HS-27A (cell line): ENCODE measurements at regions not wholly inside any gene's neighbourhood (a gene's known extent, or its start where the extent isn't known, plus 50 kb on each side); places are given as distances from the start of the nearest gene placed in this dataset.
"Not testable (repeated sequence)": the region's sequence is repeated elsewhere in the genome, so short reads cannot be mapped to it uniquely, and the experiment has no call there.

Experiments used
- DNase-seq: peaks from one replicate; pipeline ENCODE4 v3.0.0-alpha.2; 2012; ENCODE audit warnings: low read depth, missing footprints

DNA sequence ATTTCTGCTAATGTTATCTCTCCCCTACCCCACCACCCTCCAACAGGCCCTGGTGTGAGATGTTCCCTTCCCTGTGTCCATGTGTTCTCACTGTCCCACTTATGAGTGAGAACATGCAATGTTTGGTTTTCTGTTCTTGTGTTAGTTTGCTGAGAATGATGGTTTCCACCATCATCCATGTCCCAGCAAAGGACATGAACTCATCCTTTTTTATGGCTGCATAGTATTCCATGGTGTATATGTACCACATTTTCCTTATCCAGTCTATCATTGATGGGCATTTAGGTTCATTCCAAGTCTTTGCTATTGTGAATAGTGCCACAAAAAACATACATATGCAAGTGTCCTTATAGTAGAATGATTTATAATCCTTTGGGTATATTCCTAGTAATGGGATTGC, 104.5 kb downstream of the ZNF33B start:
- DNase-seq = not testable (repeated sequence)

DNA sequence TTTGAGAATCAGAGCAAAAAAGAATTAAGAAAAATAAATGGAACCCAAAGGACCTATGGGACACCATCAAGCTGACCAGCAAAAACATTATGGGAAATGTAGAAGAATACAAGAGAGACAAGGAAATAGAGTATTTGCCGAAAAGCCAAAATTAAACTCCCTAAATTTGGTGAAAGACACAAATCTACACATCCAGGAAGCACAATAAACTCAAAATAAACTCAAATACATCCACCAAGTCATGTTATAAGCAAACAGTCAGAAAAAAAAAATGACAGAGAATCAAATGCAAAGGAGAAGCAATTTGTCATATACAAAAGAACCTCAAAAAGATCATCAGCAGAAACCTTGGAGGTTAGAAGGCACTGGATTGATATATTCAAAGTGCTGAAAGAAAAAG, 105.4 kb downstream of the ZNF33B start:
- no peak for DNase-seq

DNA sequence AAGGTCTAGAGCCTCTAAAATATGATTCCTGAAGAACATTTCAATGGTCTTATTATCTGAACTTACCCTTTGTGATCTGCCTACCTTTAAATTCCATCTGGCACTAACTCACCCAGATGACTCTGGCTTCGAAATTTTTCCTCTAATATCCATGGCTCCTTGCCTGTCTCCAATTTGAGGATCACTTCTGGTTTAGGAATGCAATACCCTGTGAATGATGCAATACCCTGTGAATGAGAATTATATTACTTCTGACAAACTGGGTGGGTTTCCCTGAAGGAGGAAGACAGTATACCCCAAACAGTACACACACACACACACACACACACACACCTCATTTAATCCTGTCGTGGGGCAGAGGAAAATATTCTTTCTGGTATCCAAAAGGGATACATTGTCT, 115.3 kb downstream of the ZNF33B start:
- DNase-seq = no peak

DNA sequence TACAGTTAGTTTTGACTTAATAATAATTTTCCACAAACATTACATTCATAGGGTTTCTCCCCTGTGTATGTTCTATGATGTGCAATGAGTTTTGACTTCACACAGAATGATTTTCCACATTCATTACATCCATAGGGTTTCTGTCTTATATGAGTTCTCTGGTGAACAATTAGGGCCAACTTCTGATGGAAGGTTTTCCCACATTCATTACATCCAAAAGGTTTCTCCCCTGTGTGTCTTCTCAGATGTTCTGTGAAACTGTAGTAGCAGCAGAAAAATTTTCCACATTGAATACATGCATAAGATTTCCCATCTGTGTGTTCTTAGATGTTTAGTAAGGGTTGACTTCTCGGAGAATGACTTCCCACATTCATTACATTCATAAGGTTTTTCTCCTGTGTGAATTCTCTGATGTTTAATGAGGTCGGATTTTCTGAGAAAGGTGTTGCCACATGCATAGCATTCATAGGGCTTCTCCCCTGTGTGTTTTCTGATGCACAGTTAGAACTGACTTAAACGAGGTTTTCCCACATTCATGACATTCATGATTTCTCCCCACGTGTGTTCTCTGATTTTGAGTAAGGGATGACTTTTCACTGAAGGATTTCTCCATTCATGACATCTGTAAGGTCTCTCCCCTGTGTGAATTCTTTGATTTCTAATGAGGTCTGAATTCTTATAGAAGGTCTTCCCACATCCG, 118.5 kb downstream of the ZNF33B start:
- no peak for DNase-seq

DNA sequence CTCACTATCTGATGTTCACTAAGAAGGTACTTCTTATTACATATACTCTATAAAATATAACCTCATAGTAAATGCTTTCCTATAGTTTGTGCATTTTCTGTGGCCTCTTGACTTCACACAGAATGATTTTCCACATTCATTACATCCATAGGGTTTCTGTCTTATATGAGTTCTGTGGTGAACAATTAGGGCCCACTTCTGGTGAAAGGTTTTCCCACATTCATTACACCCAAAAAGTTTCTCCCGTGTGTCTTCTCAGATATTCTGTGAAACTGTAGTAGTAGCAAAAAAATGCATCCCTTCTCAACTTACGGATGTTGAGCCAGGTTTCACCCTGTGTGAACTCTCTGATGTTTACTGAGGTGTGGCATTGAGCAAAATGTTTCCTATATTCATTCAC, 119.3 kb downstream of the ZNF33B start:
- no peak for DNase-seq

DNA sequence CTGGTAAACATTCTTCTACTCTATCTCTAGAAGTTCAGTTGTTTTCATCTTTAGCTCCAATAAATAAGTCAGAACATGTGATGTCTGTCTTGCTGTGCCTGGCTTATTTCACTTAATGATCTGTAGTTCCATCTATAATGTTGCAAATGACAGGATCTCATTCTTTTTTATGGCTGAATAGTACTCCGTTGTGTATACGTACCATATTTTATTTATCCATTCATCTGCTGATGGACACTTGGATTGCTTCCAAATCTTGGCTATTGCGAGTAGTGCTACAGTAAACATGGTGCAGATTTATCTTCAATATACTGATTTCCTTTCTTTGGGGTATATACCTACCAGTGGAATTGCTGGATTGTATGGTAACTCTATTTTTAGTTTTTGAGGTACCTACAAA, 124.4 kb downstream of the ZNF33B start:
- DNase-seq = no peak

DNA sequence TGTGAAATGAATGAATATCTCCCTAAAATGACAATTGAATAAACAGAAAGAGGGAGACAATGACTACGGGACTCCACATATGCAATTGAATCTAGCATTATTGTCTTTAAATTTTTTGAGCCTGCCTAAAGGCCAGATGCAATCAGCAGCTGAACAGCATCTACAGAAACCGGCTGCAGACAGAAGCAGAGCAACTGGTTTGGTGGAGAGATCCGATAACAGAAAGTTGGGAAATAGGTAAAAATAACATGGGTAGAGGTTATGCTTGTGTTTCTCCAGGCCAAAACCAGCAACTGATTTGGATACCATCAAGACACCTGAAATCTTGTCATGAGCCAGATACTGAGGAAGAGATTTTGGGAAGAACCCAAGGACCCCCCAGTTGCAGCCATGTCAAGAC, 146.6 kb downstream of the ZNF33B start:
- no peak for DNase-seq

DNA sequence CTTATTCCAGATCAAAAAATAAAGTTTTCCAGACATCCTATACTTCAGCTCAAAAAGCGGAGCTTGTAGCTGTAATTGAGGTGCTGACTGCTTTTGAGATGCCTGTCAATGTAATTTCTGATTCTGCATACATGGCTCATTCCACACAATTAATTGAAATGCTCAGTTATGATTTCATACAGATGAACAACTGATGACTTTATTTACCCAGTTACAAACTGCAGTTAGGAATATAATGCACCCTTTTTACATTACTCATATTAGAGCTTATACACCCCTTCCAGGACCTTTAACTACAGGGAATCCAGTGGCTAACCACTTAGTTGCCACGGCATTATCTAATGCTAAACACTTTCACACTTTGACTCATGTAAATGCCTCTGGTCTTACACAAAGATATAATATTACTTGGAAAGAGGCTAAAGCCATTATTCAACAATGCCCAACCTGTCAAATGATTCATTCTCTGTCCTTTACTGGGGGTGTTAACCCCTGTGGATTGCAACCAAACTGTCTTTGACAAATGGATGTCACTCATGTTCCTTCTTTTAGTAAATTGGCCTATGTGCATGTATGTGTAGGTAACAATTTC, 147.3 kb downstream of the ZNF33B start:
- no peak for DNase-seq

DNA sequence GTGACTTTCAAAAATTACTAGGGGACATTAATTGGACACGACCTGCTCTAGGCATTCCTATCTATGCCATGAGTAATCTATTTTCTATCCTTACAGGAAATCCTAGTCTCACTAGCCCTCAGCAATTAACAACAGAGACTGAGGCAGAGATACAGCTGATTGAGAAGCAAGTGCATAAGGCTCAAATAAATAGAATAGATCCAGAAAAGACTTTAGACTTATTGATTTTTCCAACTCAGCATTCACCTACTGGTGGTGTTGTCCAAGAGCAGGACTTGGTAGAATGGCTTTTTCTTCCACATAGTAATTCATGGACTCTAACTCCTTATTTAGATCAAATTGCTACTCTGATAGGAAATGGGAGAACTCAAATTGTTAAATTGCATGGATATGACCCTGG, 148.0 kb downstream of the ZNF33B start:
- DNase-seq = no peak

DNA sequence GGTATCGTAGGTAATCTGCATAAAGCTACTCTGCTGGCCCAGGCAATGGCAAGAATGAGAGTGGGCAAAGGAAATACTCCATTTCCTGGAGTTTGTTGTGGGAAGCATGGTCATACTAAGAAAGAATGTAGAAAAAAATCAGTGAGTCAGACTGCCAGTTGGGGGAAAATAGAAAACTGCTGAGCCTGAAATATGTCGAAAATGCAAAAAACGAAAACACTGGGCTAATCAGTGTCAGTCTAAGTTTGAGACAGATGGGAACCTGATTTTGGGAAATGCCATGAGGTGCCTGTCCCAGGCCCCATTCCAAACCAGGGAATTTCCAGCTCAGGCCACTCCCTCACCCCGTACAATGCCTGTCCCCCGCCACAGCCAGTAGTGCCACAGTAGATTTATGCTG, 150.0 kb downstream of the ZNF33B start:
- DNase-seq = no peak

DNA sequence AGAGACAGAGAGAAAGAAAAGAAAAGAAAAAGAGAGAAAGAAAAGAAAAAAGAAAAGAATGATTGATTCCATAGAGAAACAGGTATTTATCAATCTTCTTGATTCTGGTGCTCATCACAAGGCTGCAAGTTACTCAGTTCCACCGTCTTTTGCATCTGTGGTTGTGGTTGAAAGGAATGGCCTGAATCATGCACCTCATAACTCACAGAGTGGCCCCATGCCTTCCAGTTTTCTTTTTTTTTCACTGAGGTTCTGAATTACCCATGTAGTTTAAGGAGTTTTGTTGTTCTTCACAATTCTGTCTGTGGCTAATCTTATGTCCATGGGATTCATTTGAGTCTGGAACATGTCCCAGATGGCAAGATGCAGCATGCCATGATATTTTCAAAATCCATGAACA, 156.0 kb downstream of the ZNF33B start:
- no peak for DNase-seq

DNA sequence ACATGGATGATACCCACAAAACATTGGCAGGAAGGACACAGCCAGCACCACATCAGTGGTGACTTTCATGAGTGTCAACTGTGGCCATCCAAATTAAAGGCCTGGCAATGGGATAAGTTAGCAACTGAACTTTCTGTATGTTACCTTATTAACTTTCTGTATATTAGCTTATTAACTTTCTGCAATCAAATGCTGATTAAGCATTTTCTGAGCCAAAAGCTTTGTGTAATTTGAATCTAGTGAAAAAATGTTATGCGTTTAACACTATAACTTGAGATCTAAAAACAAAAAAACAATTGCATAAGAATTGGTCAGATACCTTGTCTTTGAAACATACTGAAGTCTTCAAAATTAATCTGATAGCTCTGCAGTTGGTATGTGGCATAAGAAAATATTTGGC, 159.3 kb downstream of the ZNF33B start:
- DNase-seq = no peak

DNA sequence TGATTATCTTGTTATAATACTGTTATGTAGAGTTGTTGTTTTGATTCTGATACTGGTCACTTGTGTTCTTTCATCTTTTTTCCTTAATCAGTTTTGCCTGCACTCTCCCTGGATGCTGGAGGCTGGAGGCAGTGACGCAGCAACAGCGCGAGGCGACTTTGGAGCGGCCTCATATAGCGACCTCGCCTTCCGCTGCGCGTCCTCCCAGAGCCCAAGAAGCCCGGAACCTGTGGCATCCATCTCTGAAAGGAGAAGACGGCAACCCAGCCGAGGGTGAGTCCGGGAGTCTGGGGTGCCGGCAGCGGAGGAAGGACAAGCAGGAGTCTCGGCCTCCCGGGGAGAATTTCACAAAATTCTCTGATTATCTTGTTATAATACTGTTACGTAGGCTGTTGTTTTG, 161.2 kb downstream of the ZNF33B start:
- no peak for DNase-seq

DNA sequence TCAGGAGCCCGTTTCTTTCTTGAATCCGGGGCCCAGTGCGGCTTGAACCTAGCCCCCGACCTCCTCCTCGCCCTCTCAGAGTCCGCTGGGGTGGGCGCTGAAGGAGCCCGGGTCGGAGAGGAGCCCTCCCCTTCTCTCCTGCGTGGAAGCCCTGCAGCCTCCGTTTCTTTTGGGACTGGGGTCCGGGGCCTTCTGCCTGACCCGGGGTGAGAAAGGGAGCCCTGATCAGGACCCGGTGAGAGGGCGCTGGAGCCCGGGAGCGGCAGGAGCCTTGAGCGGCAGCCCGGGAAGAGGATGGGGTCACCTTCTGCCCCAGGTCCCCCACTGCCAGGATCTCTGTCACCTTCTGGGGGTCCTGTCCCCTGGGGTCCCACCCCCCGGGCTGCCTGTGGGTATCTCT, 162.3 kb downstream of the ZNF33B start:
- no peak for DNase-seq

DNA sequence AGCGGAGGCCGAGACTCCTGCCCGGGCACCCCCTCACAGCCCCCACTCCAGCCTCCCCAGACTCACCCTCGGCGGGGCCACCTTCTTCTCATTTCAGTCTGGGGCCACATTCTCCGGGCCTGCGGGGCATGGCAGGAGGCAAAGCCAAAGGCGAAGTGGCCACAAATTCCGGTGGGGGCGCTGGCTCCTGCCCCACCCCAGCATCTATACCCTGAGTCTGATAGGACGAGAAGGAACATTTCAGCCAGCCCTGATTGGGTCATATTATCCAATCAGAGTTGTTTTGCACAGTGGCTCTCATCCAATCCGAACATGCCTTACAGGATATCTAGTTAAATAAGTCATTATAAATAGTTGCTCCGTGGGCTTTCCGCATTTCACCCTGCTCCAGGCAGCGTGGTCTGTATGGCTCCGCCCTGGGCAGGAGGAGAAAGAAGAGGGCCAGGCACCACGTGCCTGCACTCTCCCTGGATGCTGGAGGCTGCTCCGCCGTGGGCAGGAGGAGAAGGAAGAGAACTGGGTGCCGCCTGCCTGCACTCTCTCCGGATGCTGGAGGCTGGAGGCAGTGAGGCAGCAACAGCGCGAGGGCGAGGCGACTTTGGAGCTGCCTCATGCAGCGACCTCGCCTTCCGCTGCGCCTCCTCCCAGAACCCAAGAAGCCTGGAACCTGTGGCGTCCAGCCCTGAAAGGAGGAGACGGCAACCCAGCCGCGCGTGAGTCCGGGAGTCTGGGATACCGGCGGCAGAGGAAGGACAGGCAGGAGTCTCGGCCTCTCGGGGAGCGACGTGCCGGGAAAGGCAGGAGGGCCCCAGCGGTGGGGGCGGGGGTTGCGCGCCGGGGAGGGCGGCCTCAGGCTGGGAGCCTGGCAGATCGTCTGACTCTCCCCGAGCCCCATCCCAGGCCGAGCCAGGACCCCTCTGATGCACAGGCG, 162.9 kb downstream of the ZNF33B start:
- DNase-seq = no peak

DNA sequence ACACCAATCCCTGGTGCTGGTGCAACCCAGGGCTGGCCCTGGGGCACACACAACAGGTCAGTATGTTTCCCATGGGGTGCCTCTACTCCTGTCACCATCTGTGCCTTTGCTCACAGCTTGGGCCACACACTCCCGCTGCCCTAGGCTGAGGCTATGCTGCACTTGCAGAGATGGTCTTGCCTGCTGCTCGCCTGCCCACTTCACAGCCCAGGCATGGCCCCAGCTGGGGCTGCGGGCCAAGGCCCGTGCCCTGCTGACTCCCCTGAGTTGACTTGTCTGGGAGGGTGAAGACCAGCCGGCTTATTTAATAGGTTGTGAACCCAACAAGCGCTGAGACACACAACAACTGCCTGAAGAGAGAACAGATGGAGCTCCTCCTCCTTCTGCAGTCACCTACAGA, 184.1 kb downstream of the ZNF33B start:
- DNase-seq = no peak

DNA sequence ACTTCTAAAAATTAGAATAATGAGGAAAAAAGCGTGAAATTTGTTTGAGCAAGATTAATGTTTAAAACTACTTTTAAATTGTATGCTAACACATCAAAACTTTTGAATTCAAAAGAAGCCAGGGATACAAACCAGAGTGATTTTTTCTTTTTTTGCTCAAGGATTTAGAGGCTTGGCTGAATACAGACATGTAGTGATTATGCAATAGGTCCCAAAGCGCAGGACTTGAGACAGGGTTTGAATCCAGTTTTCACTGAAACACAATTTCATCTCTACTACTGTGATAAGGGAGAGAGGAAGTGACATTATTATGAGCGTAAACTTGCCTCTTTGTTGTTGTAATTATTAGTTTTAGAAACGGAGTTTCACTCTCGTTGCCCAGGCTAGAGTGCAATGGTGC, 207.3 kb downstream of the ZNF33B start:
- DNase-seq = no peak

DNA sequence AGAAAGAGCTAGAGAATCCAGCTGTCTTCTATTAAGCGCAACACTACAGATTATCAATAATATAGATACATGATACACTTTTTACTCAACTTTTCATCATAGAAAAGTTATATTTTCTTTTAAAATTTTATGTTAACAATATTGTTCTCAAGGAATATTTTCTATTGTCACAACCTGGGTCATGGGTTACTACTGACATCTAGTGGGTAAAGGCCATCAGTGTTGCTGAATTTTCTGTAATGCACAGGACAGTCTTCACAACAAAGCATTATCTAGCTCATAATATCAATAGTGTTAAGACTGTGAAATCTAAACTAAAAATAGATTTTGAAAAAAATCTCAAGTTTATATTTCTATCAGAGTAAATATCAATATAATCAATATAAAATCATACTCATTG, 209.8 kb downstream of the ZNF33B start:
- no peak for DNase-seq

DNA sequence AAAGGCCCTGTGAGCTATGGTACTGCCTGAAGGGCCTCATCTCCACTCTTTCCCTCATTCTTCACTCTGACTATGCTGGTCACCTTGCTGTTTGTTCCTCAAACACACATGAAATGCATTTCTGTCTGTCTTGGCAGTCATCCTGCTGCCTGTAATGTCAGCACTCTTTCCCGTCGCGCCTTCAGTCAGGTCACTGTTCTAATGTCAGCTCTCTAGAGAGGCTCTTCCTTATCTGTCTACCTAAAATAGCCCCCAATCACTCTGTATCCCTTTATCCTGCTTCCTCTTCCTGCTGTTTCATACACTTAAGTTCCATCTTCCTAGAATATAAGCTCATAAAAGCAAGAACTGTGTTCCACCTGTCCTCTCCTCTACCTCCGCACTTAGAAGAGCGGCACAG, 215.5 kb downstream of the ZNF33B start:
- DNase-seq = no peak

DNA sequence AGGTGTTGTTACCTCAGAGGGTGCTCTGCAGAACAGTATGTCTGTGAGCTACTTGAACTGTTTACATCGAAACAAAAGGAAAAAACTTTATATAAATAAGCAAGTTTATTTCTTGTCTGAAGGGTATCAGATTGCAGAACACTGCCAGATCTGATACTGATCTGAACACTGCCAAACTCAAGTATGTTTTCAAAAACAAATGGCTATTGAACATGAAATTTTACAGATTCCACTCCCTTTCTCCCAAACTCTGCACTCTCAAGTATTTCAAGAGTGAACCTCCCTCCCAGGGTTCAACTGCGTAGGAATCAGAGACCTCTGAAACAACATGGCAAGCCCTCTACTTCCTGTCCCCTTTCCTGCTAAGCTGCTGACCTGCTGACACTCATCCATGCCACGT, 216.6 kb downstream of the ZNF33B start:
- DNase-seq = no peak

DNA sequence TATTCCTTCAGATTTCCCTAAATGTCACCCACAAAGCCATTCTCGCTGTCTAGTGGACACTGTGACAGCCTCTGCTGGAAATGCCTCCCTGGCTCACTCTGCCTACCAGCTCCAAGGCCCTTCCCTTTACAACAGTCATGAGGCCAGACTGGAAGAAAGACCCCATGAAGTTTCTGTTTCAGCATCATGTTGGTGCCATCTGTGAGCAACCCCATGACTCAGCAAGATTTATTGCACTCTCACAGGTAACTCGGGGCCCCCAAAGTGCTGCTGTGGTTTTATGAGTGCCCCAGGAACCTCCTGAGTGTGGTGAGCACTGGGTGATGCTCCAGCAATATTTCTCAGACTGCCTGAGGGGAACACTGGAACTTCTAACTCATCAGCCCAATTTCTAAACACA, 218.6 kb downstream of the ZNF33B start:
- no peak for DNase-seq

DNA sequence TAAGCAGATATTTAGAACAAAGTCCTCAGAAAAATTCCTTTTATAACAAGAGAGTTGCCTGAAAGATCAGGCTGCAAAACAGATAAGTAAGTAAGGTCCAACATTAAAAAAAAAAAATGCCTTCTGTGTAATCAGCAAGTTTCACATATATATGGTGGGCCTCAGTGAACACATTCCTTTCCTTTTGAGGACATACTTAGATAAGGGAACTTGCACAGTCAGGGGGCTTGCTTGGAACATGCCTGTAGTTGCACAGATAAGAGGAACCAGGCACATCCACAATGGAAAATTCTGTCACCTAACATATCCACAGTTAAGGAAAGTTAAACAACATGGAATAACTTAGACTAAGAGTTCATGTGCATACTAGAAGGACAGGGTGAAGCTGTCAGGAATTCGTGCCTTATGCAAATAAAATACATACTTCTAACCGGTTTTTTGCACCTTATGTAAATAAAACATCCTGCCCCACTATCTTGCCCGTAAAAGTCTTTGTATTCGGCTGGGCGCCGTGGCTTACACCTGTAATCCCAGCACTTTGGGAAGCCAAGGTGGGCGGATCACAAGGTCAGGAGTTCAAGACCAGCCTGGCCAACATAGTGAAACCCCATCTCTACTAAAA, 257.3 kb downstream of the ZNF33B start:
- no peak for DNase-seq
